Osteoblast (primary cell): ENCODE measurements at regions not wholly inside any gene's neighbourhood (a gene's known extent, or its start where the extent isn't known, plus 50 kb on each side); places are given as distances from the start of the nearest gene placed in this dataset.

Experiments
- DNase-seq: peaks from one replicate; pipeline ENCODE4 v3.0.0; 2011; ENCODE audit warnings: low spot score, mixed read lengths; ENCODE audit not compliant: insufficient read length; ENCODE audit errors: missing footprints
- H2AFZ ChIP-seq: 2 replicates; pipeline ENCODE4 v1.6.0; 2011; ENCODE audit warnings: mild to moderate bottlenecking, low read length
- H3K27ac ChIP-seq: 2 replicates; pipeline ENCODE4 v1.5.1; 2011; ENCODE audit warnings: mild to moderate bottlenecking, low read depth, low read length, moderate library complexity
- H3K27me3 ChIP-seq: 2 replicates; pipeline ENCODE4 v1.6.0; 2012; ENCODE audit warnings: mild to moderate bottlenecking, control low read depth, inconsistent platforms, low read length, moderate library complexity; ENCODE audit not compliant: insufficient read depth
- H3K36me3 ChIP-seq: 2 replicates; pipeline ENCODE4 v1.5.1; 2011; ENCODE audit warnings: mild to moderate bottlenecking, low read length, control low read depth, moderate library complexity; ENCODE audit not compliant: insufficient read depth
- H3K4me1 ChIP-seq: 2 replicates; pipeline ENCODE4 v1.5.1; 2011; ENCODE audit warnings: mild to moderate bottlenecking, low read length, control low read depth, moderate library complexity; ENCODE audit not compliant: insufficient read depth
- H3K4me2 ChIP-seq: 2 replicates; pipeline ENCODE4 v1.6.0; 2011; ENCODE audit warnings: mild to moderate bottlenecking, low read length; ENCODE audit not compliant: insufficient read depth
- H3K4me3 ChIP-seq: fragments of 200-600 bp; sonication (generic); 3 replicates; pipeline ENCODE4 v1.5.1; 2012; ENCODE audit warnings: mild to moderate bottlenecking, low read length, inconsistent platforms; ENCODE audit not compliant: insufficient read depth
- H3K79me2 ChIP-seq: 2 replicates; pipeline ENCODE4 v1.6.0; 2012; ENCODE audit warnings: mild to moderate bottlenecking, low read length, control low read depth, inconsistent platforms; ENCODE audit not compliant: insufficient read depth
- H3K9me3 ChIP-seq: 2 replicates; pipeline ENCODE4 v1.5.1; 2011; ENCODE audit warnings: low read depth, low read length, control low read depth
- H4K20me1 ChIP-seq: 2 replicates; pipeline ENCODE4 v1.6.0; 2012; ENCODE audit warnings: mild to moderate bottlenecking, low read length, control low read depth; ENCODE audit not compliant: insufficient read depth
- TF ChIP-seq, protein P1 (sequence below): IDR thresholded peaks from 2 replicates; pipeline ENCODE4 v1.5.1; 2011; ENCODE audit warnings: mild to moderate bottlenecking, low read depth, low read length, moderate library complexity; ENCODE audit errors: extremely low read depth

GRCh38 chr11:130765406-130765805, 150.9 kb downstream of the SNX19 start:
- Histone ChIP-seq H3K4me2 (no peak overlapping the region), H3K4me3 (no peak overlapping the region), H3K79me2 (no peaks in the 10 kb centered on the region), H3K9me3 (no peaks in the 10 kb centered on the region), H3K27ac (no peak overlapping the region), H4K20me1 (no peaks in the 10 kb centered on the region), H3K27me3 (peaks cover 44% of the 10 kb centered on the region), H2AFZ (no peak overlapping the region), H3K36me3 (no peaks in the 10 kb centered on the region), H3K4me1 (peaks cover 22% of the 10 kb centered on the region)
- TF ChIP-seq, protein P1, sequence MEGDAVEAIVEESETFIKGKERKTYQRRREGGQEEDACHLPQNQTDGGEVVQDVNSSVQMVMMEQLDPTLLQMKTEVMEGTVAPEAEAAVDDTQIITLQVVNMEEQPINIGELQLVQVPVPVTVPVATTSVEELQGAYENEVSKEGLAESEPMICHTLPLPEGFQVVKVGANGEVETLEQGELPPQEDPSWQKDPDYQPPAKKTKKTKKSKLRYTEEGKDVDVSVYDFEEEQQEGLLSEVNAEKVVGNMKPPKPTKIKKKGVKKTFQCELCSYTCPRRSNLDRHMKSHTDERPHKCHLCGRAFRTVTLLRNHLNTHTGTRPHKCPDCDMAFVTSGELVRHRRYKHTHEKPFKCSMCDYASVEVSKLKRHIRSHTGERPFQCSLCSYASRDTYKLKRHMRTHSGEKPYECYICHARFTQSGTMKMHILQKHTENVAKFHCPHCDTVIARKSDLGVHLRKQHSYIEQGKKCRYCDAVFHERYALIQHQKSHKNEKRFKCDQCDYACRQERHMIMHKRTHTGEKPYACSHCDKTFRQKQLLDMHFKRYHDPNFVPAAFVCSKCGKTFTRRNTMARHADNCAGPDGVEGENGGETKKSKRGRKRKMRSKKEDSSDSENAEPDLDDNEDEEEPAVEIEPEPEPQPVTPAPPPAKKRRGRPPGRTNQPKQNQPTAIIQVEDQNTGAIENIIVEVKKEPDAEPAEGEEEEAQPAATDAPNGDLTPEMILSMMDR: no peak
- DNase-seq: no peak

DNA sequence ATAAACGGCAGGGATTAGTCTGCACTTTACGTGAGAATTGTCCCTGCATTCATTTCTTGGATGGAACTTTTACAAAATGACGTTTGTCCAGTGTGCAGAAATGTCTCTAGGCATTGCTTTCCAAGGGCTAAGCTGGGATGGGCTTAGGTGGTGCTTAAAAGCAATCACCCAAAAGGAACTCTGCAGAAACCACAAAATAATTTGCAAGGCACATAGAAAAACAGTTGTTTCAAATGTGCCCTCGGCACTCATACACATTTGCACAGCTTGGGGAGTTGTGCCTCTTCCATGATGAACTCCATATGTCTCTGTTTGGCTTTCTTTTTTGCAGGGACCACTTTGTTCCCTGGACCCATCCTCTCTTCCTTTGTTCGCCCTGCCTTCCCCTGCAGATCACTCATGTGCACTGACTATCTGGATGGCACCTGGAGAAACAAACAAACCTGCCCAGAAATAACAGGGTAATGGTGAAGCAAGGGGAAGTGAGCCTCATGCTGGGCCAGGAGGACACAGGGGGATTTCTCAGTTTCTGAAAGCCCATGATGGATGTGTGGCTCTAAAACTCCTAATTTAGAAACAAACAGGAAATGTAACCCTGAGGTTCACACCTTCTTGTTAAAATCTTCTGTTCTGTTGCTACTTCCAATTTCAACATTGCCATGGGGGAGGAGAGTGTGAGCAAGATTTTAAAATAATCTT, 150.2 kb downstream of the SNX19 start:
- no peak overlapping the region for H3K4me2 ChIP-seq
- H3K27me3 ChIP-seq: peaks cover 37% of the 10 kb centered on the region
- peaks cover 29% of the 10 kb centered on the region for H3K4me1 ChIP-seq
- H3K36me3 ChIP-seq: no peaks in the 10 kb centered on the region
- no peaks in the 10 kb centered on the region for H4K20me1 ChIP-seq
- H3K9me3 ChIP-seq: no peaks in the 10 kb centered on the region
- DNase-seq: no peak
- TF ChIP-seq, protein P1: no peak
- no peak overlapping the region for H2AFZ ChIP-seq
- H3K79me2 ChIP-seq: no peaks in the 10 kb centered on the region
- no peak overlapping the region for H3K4me3 ChIP-seq
- H3K27ac ChIP-seq: no peak overlapping the region

DNA sequence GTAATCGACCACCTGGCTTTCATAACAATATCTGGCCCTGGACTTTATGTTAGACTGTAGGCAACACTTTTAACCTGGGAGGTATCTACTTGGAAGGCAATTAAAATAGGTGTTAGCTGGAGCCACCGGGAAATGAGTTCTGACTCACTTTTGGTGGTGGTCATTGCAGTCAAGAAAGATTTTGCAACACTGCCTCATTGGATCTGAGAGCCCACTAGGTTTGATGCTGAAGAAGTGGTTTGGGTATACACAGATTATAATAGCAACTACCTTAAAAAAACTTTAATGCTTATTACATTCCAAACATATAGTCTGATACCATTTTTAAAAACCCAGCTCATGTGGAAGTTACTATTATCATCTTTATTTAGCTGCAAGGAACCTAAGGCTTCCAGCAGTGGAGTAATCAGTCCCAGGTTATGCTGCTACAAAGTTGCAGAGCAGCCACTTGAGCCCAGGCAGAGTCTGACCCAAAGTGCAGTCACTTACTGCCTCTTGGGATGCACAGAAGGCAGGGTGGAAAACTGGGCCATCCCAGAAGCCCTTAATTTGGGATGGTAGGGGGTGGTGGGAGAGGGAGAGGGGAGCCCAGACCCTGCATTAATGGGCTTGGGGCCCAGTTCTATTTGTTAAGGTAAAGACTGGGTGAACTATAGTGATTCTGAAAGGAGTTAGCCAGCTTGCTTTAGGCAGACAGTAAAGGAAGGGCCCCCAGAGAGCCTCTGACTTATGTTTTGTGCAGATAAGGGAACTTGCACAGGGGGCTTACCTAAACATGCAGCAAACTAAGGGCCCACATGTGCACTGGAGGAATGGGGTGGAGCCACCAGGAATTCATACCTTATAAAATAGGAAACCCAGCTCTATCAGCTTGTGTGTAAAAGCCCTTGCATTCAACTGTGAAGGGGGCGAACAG, 149.4 kb downstream of the SNX19 start:
- H3K36me3 ChIP-seq: no peaks in the 10 kb centered on the region
- no peaks in the 10 kb centered on the region for H3K9me3 ChIP-seq
- H3K79me2 ChIP-seq: no peaks in the 10 kb centered on the region

More for the DNA sequence above, 149.4 kb downstream of the SNX19 start:
- Histone ChIP-seq H3K4me3 (no peak overlapping the region), H2AFZ (no peak overlapping the region), H3K27me3 (peaks cover 30% of the 10 kb centered on the region), H3K27ac (no peak overlapping the region), H3K4me2 (no peak overlapping the region), H3K4me1 (peaks cover 37% of the 10 kb centered on the region), H4K20me1 (no peaks in the 10 kb centered on the region)
- DNase-seq: no peak
- TF ChIP-seq, protein P1: no peak
